Adrenal gland (tissue), 9 donors: ENCODE measurements at regions not wholly inside any gene's neighbourhood (a gene's known extent, or its start where the extent isn't known, plus 50 kb on each side); places are given as distances from the start of the nearest gene placed in this dataset.

Experiments
- DNase-seq, 7 donors: peaks; one replicate each; pipeline ENCODE4 v3.0.0-alpha.2; 2019 to 2020
- H3K27ac ChIP-seq, 5 donors: fragments of 200-600 bp; sonication (generic) in 4 of 5; 1 replicate in 3 of 5; 2 replicates in 2 of 5; pipeline versions ENCODE4 v1.5.1 to v1.8.0; 2016 to 2020; ENCODE audit warnings: mild to moderate bottlenecking in 1 of 5
- H3K27me3 ChIP-seq: fragments of 200-600 bp; 2 replicates; pipeline ENCODE4 v1.8.0; 2021
- H3K36me3 ChIP-seq, 2 donors: fragments of 200-600 bp; replicated peaks in 1 of 2; 1 replicate in 1 of 2; 2 replicates in 1 of 2; pipeline versions ENCODE4 v1.5.1 to v1.8.0; 2018 to 2022
- H3K4me1 ChIP-seq, 2 donors: fragments of 200-600 bp; replicated peaks in 1 of 2; 1 replicate in 1 of 2; 2 replicates in 1 of 2; pipeline versions ENCODE4 v1.5.1 to v1.8.0; 2018 to 2021
- H3K4me3 ChIP-seq, 4 donors: fragments of 200-600 bp; sonication (generic) in 3 of 4; one replicate each; pipeline ENCODE4 v1.5.1; 2016 to 2018
- H3K9me3 ChIP-seq, 3 donors: fragments of 200-600 bp; sonication (generic) in 1 of 3; replicated peaks in 1 of 3; 1 replicate in 2 of 3; 2 replicates in 1 of 3; pipeline versions ENCODE4 v1.5.1 to v1.8.0; 2016 to 2021
- POLR2A ChIP-seq, 2 donors: fragments of 450-650 bp; IDR thresholded peaks; one replicate each; pipeline ENCODE4 v1.6.1; 2017; ENCODE audit warnings: antibody characterized with exemption in 2 of 2, mild to moderate bottlenecking in 2 of 2, moderate library complexity in 1 of 2
- WGBS, 4 donors: extraction: QIAGEN DNeasy Blood & Tissue Kit in 2 of 4; methylation state at CpG; one replicate each; pipeline versions ENCODE4 v1.1.5 to v1.1.7; 2013 to 2017; 5-methylcytosine and 5-hydroxymethylcytosine counted together
- intact Hi-C, 2 donors: fragments of 100-400 bp; cut with DNase I; formaldehyde crosslinking; loops; one replicate each; pipeline versions ENCODE4 v1.14.1 to v1.15.0; 2022 to 2023
- TF ChIP-seq, protein P1 (sequence below), 6 experiments: fragments of 450-650 bp in 4 of 6; fragments of 200-600 bp in 2 of 6; sonication (generic) in 1 of 6; IDR thresholded peaks; 1 replicate in 5 of 6; 2 replicates in 1 of 6; pipeline versions ENCODE4 v1.5.1 to v1.8.0; 2016 to 2021; ENCODE audit warnings: antibody characterized with exemption in 6 of 6, mild to moderate bottlenecking in 2 of 6, moderate library complexity in 1 of 6
- donor health status: healthy with polysubstance abuse.
- donor health status: Bipolar disorder and iron deficiency.
- donor health status: DM: yes; HTN: yes; CAD: no.
- donor health status: DM: no; HTN: no; CAD: no.
- donor health status: DM: no; HTN: no; CAD: no.

DNA sequence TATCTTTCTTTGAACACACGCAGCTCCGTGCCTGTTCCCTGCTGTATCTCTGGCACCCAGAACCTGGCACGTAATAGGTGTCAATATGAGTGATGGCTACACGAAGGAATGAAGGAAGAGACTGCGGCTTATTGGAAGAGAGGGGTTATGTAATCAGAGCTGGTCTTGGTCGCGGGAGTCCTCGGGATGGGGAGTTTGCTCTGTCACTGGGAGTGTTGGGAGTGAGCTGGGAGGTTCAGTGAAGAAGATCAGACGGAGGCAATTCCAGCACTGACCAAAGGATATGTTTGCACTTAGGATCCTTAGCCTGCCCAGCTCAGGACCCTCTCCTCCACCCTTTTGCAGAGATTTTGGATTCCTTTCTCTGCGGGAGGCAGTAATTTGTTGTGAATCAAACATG lies 709.1 kb downstream of the PTPRU start:
- TF ChIP-seq, protein P1, sequence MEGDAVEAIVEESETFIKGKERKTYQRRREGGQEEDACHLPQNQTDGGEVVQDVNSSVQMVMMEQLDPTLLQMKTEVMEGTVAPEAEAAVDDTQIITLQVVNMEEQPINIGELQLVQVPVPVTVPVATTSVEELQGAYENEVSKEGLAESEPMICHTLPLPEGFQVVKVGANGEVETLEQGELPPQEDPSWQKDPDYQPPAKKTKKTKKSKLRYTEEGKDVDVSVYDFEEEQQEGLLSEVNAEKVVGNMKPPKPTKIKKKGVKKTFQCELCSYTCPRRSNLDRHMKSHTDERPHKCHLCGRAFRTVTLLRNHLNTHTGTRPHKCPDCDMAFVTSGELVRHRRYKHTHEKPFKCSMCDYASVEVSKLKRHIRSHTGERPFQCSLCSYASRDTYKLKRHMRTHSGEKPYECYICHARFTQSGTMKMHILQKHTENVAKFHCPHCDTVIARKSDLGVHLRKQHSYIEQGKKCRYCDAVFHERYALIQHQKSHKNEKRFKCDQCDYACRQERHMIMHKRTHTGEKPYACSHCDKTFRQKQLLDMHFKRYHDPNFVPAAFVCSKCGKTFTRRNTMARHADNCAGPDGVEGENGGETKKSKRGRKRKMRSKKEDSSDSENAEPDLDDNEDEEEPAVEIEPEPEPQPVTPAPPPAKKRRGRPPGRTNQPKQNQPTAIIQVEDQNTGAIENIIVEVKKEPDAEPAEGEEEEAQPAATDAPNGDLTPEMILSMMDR (IDR thresholded peaks at IDR 0.05) = no peak
- TF ChIP-seq POLR2A (IDR thresholded peaks at IDR 0.05) = no peak
- H3K9me3 ChIP-seq = no peaks in the 10 kb centered on the region
- H3K27ac ChIP-seq = no peak overlapping the region
- H3K4me3 ChIP-seq = no peak overlapping the region
- intact Hi-C loops = no loop called here
- no peaks in the 10 kb centered on the region for H3K36me3 ChIP-seq
- H3K4me1 ChIP-seq = no peaks in the 10 kb centered on the region
- DNase-seq = no peak
- H3K27me3 ChIP-seq = no peaks in the 10 kb centered on the region
- WGBS, 4 donors = 22 to 40% (median 32%) methylated on average over 10 of the region's 10 CpGs

DNA sequence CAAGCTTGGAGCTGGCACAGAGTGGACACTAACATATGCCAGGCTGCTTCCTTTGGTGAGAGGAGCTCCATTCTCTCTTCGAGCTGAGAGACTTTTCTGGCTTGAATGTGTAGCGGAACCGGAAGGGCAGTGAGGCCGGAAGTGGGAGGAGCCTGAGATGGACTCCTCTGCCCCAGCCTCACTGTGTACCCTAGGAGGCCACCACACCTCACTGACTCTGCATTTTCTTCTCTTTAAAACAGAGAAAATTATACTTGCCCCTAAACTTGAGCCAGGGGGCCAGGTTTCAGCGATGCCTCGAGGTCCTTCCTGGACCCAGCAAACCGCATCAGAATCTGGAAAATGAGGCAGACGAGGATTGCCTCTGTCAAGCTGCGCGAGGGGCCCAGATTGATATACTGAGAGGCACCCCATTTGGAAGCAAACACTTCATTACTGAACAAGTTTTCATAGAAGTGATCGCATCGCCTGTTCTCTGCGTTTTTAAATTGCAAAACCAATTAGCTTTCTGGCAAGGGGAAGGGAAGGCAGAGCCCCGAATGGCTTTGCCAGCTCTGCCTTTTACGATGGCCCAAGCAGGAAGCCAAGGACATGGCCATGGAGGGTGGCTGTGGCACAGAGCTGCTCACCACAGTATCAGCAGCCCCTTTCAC lies 708.1 kb downstream of the PTPRU start:
- intact Hi-C loops = no loop called here
- 63 to 67% (median 65%) methylated on average over 15 of the region's 15 CpGs for WGBS, 4 donors

DNA sequence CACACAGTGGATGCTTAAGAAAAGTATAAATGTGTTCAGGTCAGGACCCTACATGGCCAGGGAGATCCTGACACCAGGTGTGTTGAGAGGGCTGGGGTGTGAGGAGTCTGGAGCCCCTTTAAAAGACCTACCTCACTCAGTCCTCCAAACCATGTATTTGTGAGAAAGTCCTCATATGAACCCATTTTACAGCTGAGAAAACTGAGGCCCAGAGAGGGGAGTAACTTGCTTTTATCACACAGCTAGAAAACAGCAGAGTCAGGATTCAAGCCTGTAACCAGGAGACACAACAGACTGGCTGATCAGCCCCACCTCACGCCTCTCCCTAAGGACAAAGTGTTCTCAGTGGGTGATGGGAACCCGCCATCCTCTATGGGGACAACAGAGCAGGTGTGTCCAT lies 706.7 kb downstream of the PTPRU start:
- 70 to 97% (median 95%) methylated on average over 2 of the region's 2 CpGs for WGBS, 4 donors
- no peaks in the 10 kb centered on the region for H3K27me3 ChIP-seq

More for the DNA sequence above, 708.1 kb downstream of the PTPRU start:
- H3K4me3 ChIP-seq = no peak overlapping the region
- no peak overlapping the region for H3K27ac ChIP-seq
- no peaks in the 10 kb centered on the region for H3K27me3 ChIP-seq
- H3K36me3 ChIP-seq = no peaks in the 10 kb centered on the region
- no peak for TF ChIP-seq POLR2A (IDR thresholded peaks at IDR 0.05)
- TF ChIP-seq, protein P1 (IDR thresholded peaks at IDR 0.05) = no peak
- no peaks in the 10 kb centered on the region for H3K9me3 ChIP-seq
- no peaks in the 10 kb centered on the region for H3K4me1 ChIP-seq
- no peak for DNase-seq

DNA sequence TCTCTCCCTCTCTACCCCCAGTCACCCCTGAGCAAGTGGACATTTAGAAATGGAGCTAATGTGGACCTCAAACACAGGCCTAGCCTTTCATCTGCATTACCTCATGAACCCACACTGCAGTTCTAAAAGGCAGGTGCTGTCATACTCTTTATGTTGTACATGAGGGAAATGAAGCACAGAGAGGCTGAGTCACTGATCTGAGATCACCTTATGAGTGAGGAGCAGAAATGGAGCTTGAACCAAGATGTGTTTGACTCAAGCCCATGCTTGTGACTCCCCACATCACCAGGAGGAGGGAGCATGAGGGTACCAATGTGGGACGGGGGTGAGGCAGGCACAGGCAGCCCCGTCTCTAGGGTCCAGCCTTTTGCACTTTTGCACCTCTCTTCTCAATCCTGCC lies 702.8 kb downstream of the PTPRU start:
- 66 to 92% (median 88%) methylated on average over 2 of the region's 2 CpGs for WGBS, 4 donors
- no peaks in the 10 kb centered on the region for H3K36me3 ChIP-seq

More for the DNA sequence above, 706.7 kb downstream of the PTPRU start:
- intact Hi-C loops = no loop called here
- no peaks in the 10 kb centered on the region for H3K4me1 ChIP-seq
- no peak for TF ChIP-seq POLR2A (IDR thresholded peaks at IDR 0.05)
- TF ChIP-seq, protein P1 (IDR thresholded peaks at IDR 0.05) = no peak
- no peak overlapping the region for H3K4me3 ChIP-seq
- H3K9me3 ChIP-seq = no peaks in the 10 kb centered on the region
- no peak for DNase-seq
- H3K27ac ChIP-seq = no peak overlapping the region
- H3K36me3 ChIP-seq = no peaks in the 10 kb centered on the region

More for the DNA sequence above, 702.8 kb downstream of the PTPRU start:
- no peaks in the 10 kb centered on the region for H3K4me1 ChIP-seq
- no peaks in the 10 kb centered on the region for H3K27me3 ChIP-seq
- TF ChIP-seq, protein P1 (IDR thresholded peaks at IDR 0.05) = no peak
- no peak for TF ChIP-seq POLR2A (IDR thresholded peaks at IDR 0.05)
- intact Hi-C loops = no loop called here
- H3K9me3 ChIP-seq = no peaks in the 10 kb centered on the region
- no peak for DNase-seq
- H3K4me3 ChIP-seq = no peak overlapping the region
- no peak overlapping the region for H3K27ac ChIP-seq
